IMR-90 (cell line): ENCODE measurements at regions not wholly inside any gene's neighbourhood (a gene's known extent, or its start where the extent isn't known, plus 50 kb on each side); places are given as distances from the start of the nearest gene placed in this dataset.

ENCODE experiments used
- ATAC-seq: fragments of 200-7000 bp; cut with Tn5 transposase; 2 replicates; pipeline ENCODE4 v1.9.1; 2020; ENCODE audit warnings: low read depth, mild to moderate bottlenecking, moderate library complexity
- BruUV-seq: library from RNA; stranded (reverse); fragments of 400-500 nt; replicated peaks from 2 replicates; lab custom pipeline; 2021; lab: Mats Ljungman, UMichigan
- CTCF ChIA-PET: fragments of 300-600 bp; formaldehyde crosslinking; extraction: SDS; loops from one replicate; lab custom pipeline; 2021; ENCODE audit warnings: antibody characterized with exemption; lab: Yijun Ruan, JAX
- POLR2A ChIA-PET: fragments of 300-600 bp; sonication (Branson Sonifier 250); formaldehyde crosslinking; loops from one replicate; lab custom pipeline; 2022; ENCODE audit warnings: antibody characterized with exemption; ENCODE audit not compliant: unreplicated experiment; lab: Charles Lee
- DNase-seq: peaks from one replicate; pipeline ENCODE4 v3.0.0; 2013
- H2AFZ ChIP-seq: replicated peaks from 2 replicates; pipeline ENCODE3; 2013; ENCODE audit warnings: low read length, mild to moderate bottlenecking; ENCODE audit not compliant: poor library complexity
- H2AK5ac ChIP-seq: 2 replicates; pipeline ENCODE4 v1.6.1; 2013; ENCODE audit warnings: low read depth, low read length, inconsistent platforms
- H2AK9ac ChIP-seq: replicated peaks from 2 replicates; pipeline ENCODE3; 2013; ENCODE audit warnings: mild to moderate bottlenecking, low read depth, low read length, moderate library complexity; ENCODE audit not compliant: poor library complexity
- H2BK120ac ChIP-seq: 2 replicates; pipeline ENCODE4 v1.6.1; 2013; ENCODE audit warnings: low read depth, low read length, inconsistent platforms
- H2BK15ac ChIP-seq: 3 replicates; pipeline ENCODE4 v1.6.1; 2013; ENCODE audit warnings: low read depth, low read length, inconsistent platforms
- H2BK20ac ChIP-seq: 2 replicates; pipeline ENCODE4 v1.6.1; 2013; ENCODE audit warnings: low read depth, mild to moderate bottlenecking, inconsistent platforms, low read length, moderate library complexity
- H2BK5ac ChIP-seq: 2 replicates; pipeline ENCODE4 v1.6.1; 2013; ENCODE audit warnings: mild to moderate bottlenecking, low read depth, low read length, inconsistent platforms; ENCODE audit not compliant: poor library complexity, severe bottlenecking
- H3K14ac ChIP-seq: replicated peaks from 2 replicates; pipeline ENCODE4 v1.6.1; 2013; ENCODE audit warnings: low read depth, low read length, inconsistent platforms
- H3K18ac ChIP-seq: 2 replicates; pipeline ENCODE4 v1.6.1; 2013; ENCODE audit warnings: low read depth, low read length, control low read depth
- H3K23ac ChIP-seq: 2 replicates; pipeline ENCODE4 v1.6.1; 2013; ENCODE audit warnings: low read depth, low read length, inconsistent platforms
- H3K27ac ChIP-seq: 2 replicates; pipeline ENCODE4 v1.5.1; 2013; ENCODE audit warnings: mild to moderate bottlenecking, control low read depth, low read length; ENCODE audit not compliant: insufficient read depth
- H3K27me3 ChIP-seq: 2 replicates; pipeline ENCODE4 v1.6.1; 2013; ENCODE audit warnings: low read length; ENCODE audit not compliant: control insufficient read depth, insufficient read depth
- H3K36me3 ChIP-seq: 2 replicates; pipeline ENCODE4 v1.6.1; 2013; ENCODE audit warnings: low read length, mixed read lengths; ENCODE audit not compliant: control insufficient read depth, insufficient read depth
- H3K4ac ChIP-seq: 2 replicates; pipeline ENCODE4 v1.6.1; 2013; ENCODE audit warnings: low read depth, low read length, inconsistent platforms
- H3K4me1 ChIP-seq: 2 replicates; pipeline ENCODE4 v1.6.1; 2013; ENCODE audit warnings: low read length, mixed read lengths; ENCODE audit not compliant: control insufficient read depth, insufficient read depth
- H3K4me2 ChIP-seq: 2 replicates; pipeline ENCODE4 v1.6.1; 2013; ENCODE audit warnings: low read depth, mild to moderate bottlenecking, control low read depth, low read length, moderate library complexity
- H3K4me3 ChIP-seq: 2 replicates; pipeline ENCODE4 v1.5.1; 2013; ENCODE audit warnings: low read depth, mild to moderate bottlenecking, control low read depth, low read length, moderate library complexity; ENCODE audit not compliant: insufficient read depth
- H3K56ac ChIP-seq: 2 replicates; pipeline ENCODE4 v1.6.1; 2013; ENCODE audit warnings: low read length, inconsistent platforms; ENCODE audit not compliant: insufficient read depth; ENCODE audit errors: extremely low read depth
- H3K79me1 ChIP-seq, 2 experiments: 2 replicates each; pipeline ENCODE4 v1.6.1; 2013; ENCODE audit warnings: low read length in 2 of 2, inconsistent platforms in 1 of 2, low read depth in 1 of 2
- H3K9ac ChIP-seq: 2 replicates; pipeline ENCODE4 v1.6.1; 2013; ENCODE audit warnings: low read depth, low read length, control low read depth
- H3K9me1 ChIP-seq: 2 replicates; pipeline ENCODE4 v1.6.1; 2013; ENCODE audit warnings: low read length, inconsistent platforms; ENCODE audit not compliant: insufficient read depth
- H3K9me3 ChIP-seq: 2 replicates; pipeline ENCODE4 v1.6.1; 2013; ENCODE audit warnings: low read length; ENCODE audit not compliant: control insufficient read depth, insufficient read depth
- H4K20me1 ChIP-seq: 2 replicates; pipeline ENCODE4 v1.6.1; 2013; ENCODE audit warnings: low read length, inconsistent platforms; ENCODE audit not compliant: insufficient read depth
- H4K5ac ChIP-seq: 2 replicates; pipeline ENCODE4 v1.6.1; 2013; ENCODE audit warnings: mild to moderate bottlenecking, low read depth, low read length, control low read depth
- H4K8ac ChIP-seq, 2 experiments: 2 replicates each; pipeline ENCODE4 v1.6.1; 2013; ENCODE audit warnings: low read depth in 2 of 2, low read length in 2 of 2, control low read depth in 1 of 2, inconsistent platforms in 1 of 2
- H4K91ac ChIP-seq: 2 replicates; pipeline ENCODE4 v1.6.1; 2013; ENCODE audit warnings: low read depth, low read length, inconsistent platforms; ENCODE audit not compliant: insufficient read depth
- BHLHE40 ChIP-seq: fragments of 150-350 bp; IDR thresholded peaks from 2 replicates; pipeline ENCODE4 v1.6.1; 2016; ENCODE audit warnings: mild to moderate bottlenecking, low read depth, low read length
- CEBPB ChIP-seq: IDR thresholded peaks from 2 replicates; pipeline ENCODE4 v1.6.1; 2012; ENCODE audit warnings: low read depth, low read length, improper control_type of control experiment
- CHD1 ChIP-seq: IDR thresholded peaks from 2 replicates; pipeline ENCODE4 v1.6.1; 2012; ENCODE audit warnings: low read depth, low read length, improper control_type of control experiment
- CTCF ChIP-seq: conservative IDR thresholded peaks from 2 replicates; pipeline ENCODE4 v1.5.1; 2012; ENCODE audit warnings: mild to moderate bottlenecking, low read depth, low read length, improper control_type of control experiment
- ELK1 ChIP-seq: fragments of 150-350 bp; IDR thresholded peaks from 2 replicates; pipeline ENCODE4 v1.6.1; 2016; ENCODE audit warnings: low read depth, mild to moderate bottlenecking, low read length, moderate library complexity, borderline replicate concordance
- FOS ChIP-seq: fragments of 150-350 bp; IDR thresholded peaks from 2 replicates; pipeline ENCODE4 v1.6.1; 2016; ENCODE audit warnings: low read depth, low read length
- MAFK ChIP-seq: IDR thresholded peaks from 2 replicates; pipeline ENCODE4 v1.6.1; 2012; ENCODE audit warnings: low read depth, low read length, improper control_type of control experiment
- MAZ ChIP-seq: IDR thresholded peaks from 2 replicates; pipeline ENCODE4 v1.6.1; 2012; ENCODE audit warnings: low read depth, mild to moderate bottlenecking, low read length, improper control_type of control experiment, moderate library complexity, borderline replicate concordance
- MXI1 ChIP-seq: IDR thresholded peaks from 2 replicates; pipeline ENCODE4 v1.6.1; 2012; ENCODE audit warnings: low read depth, mild to moderate bottlenecking, low read length, moderate library complexity, borderline replicate concordance
- NFE2L2 ChIP-seq: fragments of 150-350 bp; IDR thresholded peaks from 2 replicates; pipeline ENCODE4 v1.6.1; 2016; ENCODE audit warnings: low read depth, mild to moderate bottlenecking, low read length
- POLR2A ChIP-seq: IDR thresholded peaks from 2 replicates; pipeline ENCODE4 v1.6.1; 2012; ENCODE audit warnings: mild to moderate bottlenecking, low read depth, low read length
- RAD21 ChIP-seq: IDR thresholded peaks from 2 replicates; pipeline ENCODE4 v1.6.1; 2012; ENCODE audit warnings: low read length, improper control_type of control experiment
- RCOR1 ChIP-seq: IDR thresholded peaks from 2 replicates; pipeline ENCODE4 v1.6.1; 2012; ENCODE audit warnings: mild to moderate bottlenecking, low read length, improper control_type of control experiment; ENCODE audit not compliant: insufficient replicate concordance
- RFX5 ChIP-seq: IDR thresholded peaks from 2 replicates; pipeline ENCODE4 v1.8.0; 2012; ENCODE audit warnings: low read depth, mild to moderate bottlenecking, low read length, moderate library complexity
- SMC3 ChIP-seq: fragments of 150-350 bp; IDR thresholded peaks from 2 replicates; pipeline ENCODE4 v1.6.1; 2016; ENCODE audit warnings: low read depth, mild to moderate bottlenecking, antibody characterized with exemption, low read length, moderate library complexity
- USF2 ChIP-seq: fragments of 150-350 bp; IDR thresholded peaks from 2 replicates; pipeline ENCODE4 v1.6.1; 2017; ENCODE audit warnings: mild to moderate bottlenecking, antibody characterized with exemption, low read length, low read depth
- WGBS, 2 experiments: methylation state at CpG; one replicate each; pipeline versions ENCODE4 v1.1.5 to v1.1.7; 2013; ENCODE audit warnings: missing lambda C conversion rate in 2 of 2; ENCODE audit not compliant: insufficient read length in 1 of 2; ENCODE audit errors: extremely low coverage in 2 of 2; 5-methylcytosine and 5-hydroxymethylcytosine counted together
- dilution Hi-C: fragments of 300-500 bp; cut with HindIII; formaldehyde crosslinking; loops from one replicate; pipeline ENCODE4 v1.14.3; 2018; ENCODE audit warnings: low sequenced_read_pairs; ENCODE audit not compliant: unreplicated experiment
- in situ Hi-C: fragments of 300-500 bp; cut with MboI; formaldehyde crosslinking; loops from 3 replicates; pipeline ENCODE4 v1.14.3; 2019; ENCODE audit warnings: low sequenced_read_pairs, inconsistent platforms, mixed read lengths
- intact Hi-C: fragments of 100-400 bp; cut with micrococcal nuclease; formaldehyde crosslinking; loops from 2 replicates; pipeline ENCODE4 v1.10.0; 2022

GRCh38 chr3:66106788-66107187, 68.1 kb upstream of the MAGI1 start:
- TF ChIP-seq ELK1 (no peak), BHLHE40 (no peak), POLR2A (no peak), RCOR1 (no peak), NFE2L2 (no peak), RAD21 (no peak), MXI1 (no peak), FOS (no peak), USF2 (no peak), CEBPB (no peak), CTCF (no peak), SMC3 (no peak), CHD1 (no peak), RFX5 (no peak), MAFK (no peak), MAZ (no peak)
- BruUV-seq: no TSS peak
- Histone ChIP-seq H3K4me3 (no peak overlapping the region), H2BK20ac (no peak overlapping the region), H3K4me2 (no peak overlapping the region), H3K36me3 (no peaks in the 10 kb centered on the region), H2AFZ (peak overlapping the region; percentile 70), H3K18ac (peak overlapping the region; percentile 65; the same call in 1 of the 2 replicates), H4K20me1 (no peaks in the 10 kb centered on the region), H3K27ac (no peak overlapping the region), H2BK15ac (no peak overlapping the region; the same call in 2 of the 3 replicates), H4K8ac (peak overlapping the region; percentile 70 to 77), H2AK5ac (no peak overlapping the region), H4K91ac (peak overlapping the region; percentile 53; the same call in 1 of the 2 replicates), H3K9me1 (no peaks in the 10 kb centered on the region), H2BK120ac (peak overlapping the region; percentile 64; the same call in 1 of the 2 replicates), H3K14ac (0 out of 2 replicates have a peak overlapping the region, but pooled peaks have one; percentile 26), H3K9me3 (no peaks in the 10 kb centered on the region), H2AK9ac (no peak overlapping the region), H3K27me3 (no peaks in the 10 kb centered on the region), H3K4ac (peak overlapping the region; percentile 70), H3K56ac (peak overlapping the region; percentile 28; the same call in 1 of the 2 replicates), H2BK5ac (no peak overlapping the region), H3K79me1 (no peaks in the 10 kb centered on the region), H4K5ac (peak overlapping the region; percentile 92; the same call in 1 of the 2 replicates), H3K23ac (no peak overlapping the region), H3K9ac (no peak overlapping the region), H3K4me1 (no peaks in the 10 kb centered on the region)
- DNase-seq: peak; percentile 32
- intact Hi-C loops: no loop called here
- no CpG with 5 or more reads among the region's 2 CpGs for WGBS, 2 experiments
- in situ Hi-C loops: no loop called here
- dilution Hi-C loops: no loop called here
- CTCF ChIA-PET: interaction anchor here (0.7 kb wide), 1 partner anchor 202 kb away, joined by 3 read pairs; no protein-coding TSS in a partner anchor
- POLR2A ChIA-PET: interaction anchor here (0.7 kb wide), 1 partner anchor 621 kb away, joined by 3 read pairs; no protein-coding TSS in a partner anchor
- ATAC-seq: no peak
